ENCODE measurements at regions not wholly inside any gene's neighbourhood (a gene's known extent, or its start where the extent isn't known, plus 50 kb on each side); places are given as distances from the start of the nearest gene placed in this dataset.

DNA sequence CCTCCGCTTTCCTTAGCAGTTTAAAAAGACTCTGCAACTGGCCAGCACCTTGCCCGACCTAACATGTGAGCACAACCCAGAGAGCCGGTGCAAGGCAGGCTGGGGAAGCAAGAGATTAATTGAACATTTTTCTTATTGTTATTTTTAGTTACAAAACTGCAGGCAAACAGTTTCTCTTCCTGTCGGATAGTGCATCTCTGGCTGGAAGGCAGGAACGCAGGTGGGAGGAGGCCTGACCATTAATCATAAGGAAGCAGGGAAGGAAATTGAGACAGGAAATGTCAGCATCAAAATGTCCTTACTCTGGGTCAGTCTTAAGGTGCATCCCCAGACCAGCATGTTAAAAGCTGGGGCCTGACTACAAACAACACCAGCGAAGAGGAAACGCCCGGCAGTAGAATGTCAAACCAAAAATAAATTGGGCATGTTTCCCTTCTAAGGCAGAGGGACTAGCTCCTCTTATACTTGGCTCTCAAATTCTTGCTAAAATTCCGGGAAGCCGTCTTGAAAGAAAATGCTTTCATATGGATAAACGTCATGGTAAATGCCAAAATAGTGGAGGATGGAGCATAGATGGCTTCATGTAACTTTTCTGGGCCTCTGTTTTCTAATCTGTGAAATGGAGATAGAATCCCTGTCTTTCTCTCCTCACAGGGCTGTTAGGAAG lies 226.8 kb downstream of the RAP2A start:
- no peak for TF ChIP-seq SUZ12 (IDR thresholded peaks at IDR 0.05; ENCODE audit: extremely low read depth, insufficient read depth, insufficient read length)
- TF ChIP-seq ZNF274 (IDR thresholded peaks at IDR 0.05; ENCODE audit: low read depth, low read length): no peak
- no peak for TF ChIP-seq YY1 (IDR thresholded peaks at IDR 0.05; ENCODE audit: insufficient read depth, insufficient read length)

Measured in NT2/D1 (cell line).